Tibial nerve (tissue), 4 donors: ENCODE measurements at regions not wholly inside any gene's neighbourhood (a gene's known extent, or its start where the extent isn't known, plus 50 kb on each side); places are given as distances from the start of the nearest gene placed in this dataset.

ENCODE experiments used
- DNase-seq, 2 donors: peaks; one replicate each; pipeline ENCODE4 v3.0.0-alpha.2; 2019; ENCODE audit warnings: low spot score in 2 of 2
- H3K27ac ChIP-seq, 4 donors: fragments of 200-600 bp; sonication (generic) in 3 of 4; one replicate each; pipeline ENCODE4 v1.5.1; 2017 to 2019; ENCODE audit warnings: mild to moderate bottlenecking in 1 of 4
- H3K27me3 ChIP-seq, 2 donors: fragments of 200-600 bp; sonication (generic) in 1 of 2; one replicate each; pipeline versions ENCODE4 v1.5.1 to v1.6.0; 2017 to 2019
- H3K36me3 ChIP-seq, 3 donors: fragments of 200-600 bp; sonication (generic); one replicate each; pipeline ENCODE4 v1.5.1; 2018 to 2019
- H3K4me1 ChIP-seq, 4 donors: fragments of 200-600 bp; sonication (generic) in 3 of 4; one replicate each; pipeline ENCODE4 v1.5.1; 2017 to 2019
- H3K4me3 ChIP-seq, 4 donors: fragments of 200-600 bp; sonication (generic) in 3 of 4; one replicate each; pipeline ENCODE4 v1.5.1; 2017 to 2019; ENCODE audit warnings: mild to moderate bottlenecking in 1 of 4, moderate library complexity in 1 of 4
- H3K9me3 ChIP-seq, 4 donors: fragments of 200-600 bp; sonication (generic) in 3 of 4; one replicate each; pipeline ENCODE4 v1.5.1; 2017 to 2019
- EP300 ChIP-seq, 2 donors: sonication (generic); formaldehyde crosslinking; IDR thresholded peaks; one replicate each; pipeline ENCODE4 v1.6.1; 2017; ENCODE audit warnings: antibody characterized with exemption in 2 of 2, mild to moderate bottlenecking in 1 of 2
- POLR2A ChIP-seq, 2 donors: fragments of 450-650 bp; IDR thresholded peaks; one replicate each; pipeline ENCODE4 v1.6.1; 2017; ENCODE audit warnings: antibody characterized with exemption in 2 of 2, mild to moderate bottlenecking in 2 of 2, moderate library complexity in 2 of 2
- WGBS, 2 donors: methylation state at CpG; one replicate each; pipeline ENCODE4 v1.1.5; 2018; 5-methylcytosine and 5-hydroxymethylcytosine counted together
- TF ChIP-seq, protein P1 (sequence below), 5 experiments: fragments of 200-600 bp in 3 of 5; fragments of 450-650 bp in 2 of 5; sonication (generic) in 3 of 5; IDR thresholded peaks; one replicate each; pipeline ENCODE4 v1.5.1; 2016 to 2019; ENCODE audit warnings: antibody characterized with exemption in 5 of 5, mild to moderate bottlenecking in 3 of 5, moderate library complexity in 2 of 5

DNA sequence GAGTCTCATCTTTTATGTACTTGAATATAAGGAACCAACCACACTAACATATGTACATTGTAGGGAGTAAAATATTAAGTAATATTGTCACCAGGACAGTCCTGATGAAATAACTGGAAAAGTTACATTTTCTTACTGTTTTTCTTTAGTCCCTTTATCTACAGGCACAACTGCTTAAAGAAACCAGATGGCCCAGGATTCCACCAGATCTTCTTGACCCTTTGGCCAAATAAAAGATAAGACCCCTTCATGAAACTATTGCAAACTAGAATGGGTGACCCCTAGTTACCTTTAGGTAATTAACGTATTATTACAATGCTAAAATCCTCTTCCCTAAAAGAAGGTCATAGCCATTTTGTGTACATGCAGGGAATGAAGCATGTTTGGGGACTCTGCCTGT is 106.3 kb upstream of the FTMT start:
- Histone ChIP-seq H3K4me1 (no peaks in the 10 kb centered on the region), H3K36me3 (no peaks in the 10 kb centered on the region), H3K27ac (no peak overlapping the region), H3K9me3 (peaks cover 0 to 7% (median 0%) of the 10 kb centered on the region in 4 donors), H3K4me3 (no peak overlapping the region), H3K27me3 (no peaks in the 10 kb centered on the region)
- TF ChIP-seq EP300 (IDR thresholded peaks at IDR 0.05) (no peak), POLR2A (IDR thresholded peaks at IDR 0.05) (no peak)
- TF ChIP-seq, protein P1, sequence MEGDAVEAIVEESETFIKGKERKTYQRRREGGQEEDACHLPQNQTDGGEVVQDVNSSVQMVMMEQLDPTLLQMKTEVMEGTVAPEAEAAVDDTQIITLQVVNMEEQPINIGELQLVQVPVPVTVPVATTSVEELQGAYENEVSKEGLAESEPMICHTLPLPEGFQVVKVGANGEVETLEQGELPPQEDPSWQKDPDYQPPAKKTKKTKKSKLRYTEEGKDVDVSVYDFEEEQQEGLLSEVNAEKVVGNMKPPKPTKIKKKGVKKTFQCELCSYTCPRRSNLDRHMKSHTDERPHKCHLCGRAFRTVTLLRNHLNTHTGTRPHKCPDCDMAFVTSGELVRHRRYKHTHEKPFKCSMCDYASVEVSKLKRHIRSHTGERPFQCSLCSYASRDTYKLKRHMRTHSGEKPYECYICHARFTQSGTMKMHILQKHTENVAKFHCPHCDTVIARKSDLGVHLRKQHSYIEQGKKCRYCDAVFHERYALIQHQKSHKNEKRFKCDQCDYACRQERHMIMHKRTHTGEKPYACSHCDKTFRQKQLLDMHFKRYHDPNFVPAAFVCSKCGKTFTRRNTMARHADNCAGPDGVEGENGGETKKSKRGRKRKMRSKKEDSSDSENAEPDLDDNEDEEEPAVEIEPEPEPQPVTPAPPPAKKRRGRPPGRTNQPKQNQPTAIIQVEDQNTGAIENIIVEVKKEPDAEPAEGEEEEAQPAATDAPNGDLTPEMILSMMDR (IDR thresholded peaks at IDR 0.05): no peak
- no peak for DNase-seq
- WGBS, 2 donors: 81 to 87% methylated on average over 1 of the region's 1 CpG

DNA sequence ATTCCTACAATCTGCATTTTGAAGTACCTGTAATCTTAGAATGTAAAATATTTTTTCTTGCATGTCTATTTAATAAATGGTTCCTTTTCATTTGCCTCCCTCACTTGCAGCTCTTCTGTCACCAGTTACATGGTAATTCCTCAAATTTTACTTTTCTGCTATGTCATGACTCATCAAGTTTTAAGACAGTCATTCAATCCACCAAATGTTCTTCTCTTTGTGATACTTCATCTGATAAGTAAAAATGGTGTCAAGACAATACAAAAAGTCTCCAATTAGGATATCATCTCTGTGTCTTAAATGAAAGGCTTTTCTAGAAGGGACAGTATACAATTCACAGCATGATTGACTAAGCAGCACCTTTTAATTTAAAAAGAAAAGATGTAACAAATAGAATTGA is 104.9 kb upstream of the FTMT start:
- no peak overlapping the region for H3K4me3 ChIP-seq
- DNase-seq: no peak
- H3K36me3 ChIP-seq: no peaks in the 10 kb centered on the region

DNA sequence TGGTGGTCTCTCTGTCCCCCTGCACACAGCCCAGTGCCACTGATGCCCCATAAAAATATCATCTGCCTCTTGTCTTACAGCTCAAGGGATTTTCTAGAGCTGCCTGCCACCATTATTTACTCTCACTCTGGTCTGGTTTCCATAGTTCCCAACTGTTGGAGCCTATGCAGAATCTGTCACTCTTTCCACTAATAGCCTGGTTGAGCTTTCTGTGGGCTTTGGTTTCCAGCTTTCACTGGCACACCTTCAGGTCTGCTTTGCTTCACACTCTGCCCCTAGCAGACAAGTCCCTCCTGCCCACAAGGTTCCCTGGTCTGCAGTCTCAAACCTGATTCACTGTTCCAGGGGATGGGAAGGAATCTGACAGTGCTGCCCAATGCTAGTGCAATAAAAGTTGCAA is 103.0 kb upstream of the FTMT start:
- Histone ChIP-seq H3K36me3 (no peaks in the 10 kb centered on the region), H3K27ac (no peak overlapping the region), H3K9me3 (no peaks in the 10 kb centered on the region), H3K27me3 (no peaks in the 10 kb centered on the region), H3K4me3 (no peak overlapping the region), H3K4me1 (no peaks in the 10 kb centered on the region)
- no peak for DNase-seq
- TF ChIP-seq POLR2A (IDR thresholded peaks at IDR 0.05) (no peak), EP300 (IDR thresholded peaks at IDR 0.05) (no peak)
- TF ChIP-seq, protein P1 (IDR thresholded peaks at IDR 0.05): no peak

More for the DNA sequence above, 104.9 kb upstream of the FTMT start:
- Histone ChIP-seq H3K9me3 (peaks cover 0 to 2% (median 0%) of the 10 kb centered on the region in 4 donors), H3K27ac (no peak overlapping the region), H3K4me1 (no peaks in the 10 kb centered on the region), H3K27me3 (no peaks in the 10 kb centered on the region)
- no peak for TF ChIP-seq POLR2A (IDR thresholded peaks at IDR 0.05)

DNA sequence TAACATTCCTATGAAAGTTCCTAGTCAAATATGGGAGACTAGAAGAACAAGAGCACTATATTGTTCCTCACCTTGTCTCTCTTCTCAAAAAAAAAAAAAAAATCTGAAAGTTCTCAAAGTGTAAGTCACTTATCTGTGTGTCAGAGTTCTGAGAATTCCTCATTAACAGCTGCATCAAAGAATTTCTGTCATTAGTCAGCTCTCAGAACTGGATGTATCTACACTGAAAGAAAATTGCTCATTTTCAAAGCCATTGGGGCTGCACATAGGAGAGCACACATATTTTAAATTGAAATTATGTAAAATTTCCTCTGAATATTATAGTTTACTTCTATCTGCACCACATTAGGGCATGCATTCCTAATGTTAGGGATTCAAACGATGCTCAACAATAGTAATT is 99.5 kb upstream of the FTMT start:
- 93 to 94% methylated on average over 1 of the region's 1 CpG for WGBS, 2 donors
- Histone ChIP-seq H3K27me3 (no peaks in the 10 kb centered on the region), H3K36me3 (no peaks in the 10 kb centered on the region), H3K27ac (no peak overlapping the region), H3K4me1 (no peaks in the 10 kb centered on the region), H3K4me3 (no peak overlapping the region), H3K9me3 (no peaks in the 10 kb centered on the region)
- no peak for DNase-seq
- TF ChIP-seq EP300 (IDR thresholded peaks at IDR 0.05) (no peak), POLR2A (IDR thresholded peaks at IDR 0.05) (no peak)
- TF ChIP-seq, protein P1 (IDR thresholded peaks at IDR 0.05): no peak

DNA sequence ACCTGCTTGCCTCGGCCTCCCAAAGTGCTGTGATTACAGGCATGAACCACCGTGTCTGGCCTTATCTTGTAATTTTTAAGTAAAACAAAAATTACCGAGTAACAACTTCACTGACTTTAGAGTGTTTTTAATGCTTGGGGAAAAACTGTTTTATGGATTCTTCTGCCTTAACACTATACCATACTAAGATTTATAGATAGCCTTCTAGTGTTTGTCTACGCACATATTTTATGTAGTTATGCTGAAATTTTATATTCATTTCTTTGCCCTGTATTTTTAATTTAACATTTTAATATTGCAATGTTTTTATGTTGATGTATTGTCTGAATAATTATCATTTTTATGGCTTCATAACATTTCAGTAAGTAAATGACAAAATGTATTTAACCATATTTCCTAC is 96.4 kb upstream of the FTMT start:
- Histone ChIP-seq H3K9me3 (no peaks in the 10 kb centered on the region), H3K36me3 (no peaks in the 10 kb centered on the region), H3K27ac (no peak overlapping the region), H3K4me1 (no peaks in the 10 kb centered on the region), H3K27me3 (no peaks in the 10 kb centered on the region), H3K4me3 (no peak overlapping the region)
- no peak for TF ChIP-seq POLR2A (IDR thresholded peaks at IDR 0.05)
- TF ChIP-seq, protein P1 (IDR thresholded peaks at IDR 0.05): no peak
- TF ChIP-seq EP300 (IDR thresholded peaks at IDR 0.05): no peak
- DNase-seq: no peak
- WGBS, 2 donors: 82 to 87% methylated on average over 4 of the region's 4 CpGs

DNA sequence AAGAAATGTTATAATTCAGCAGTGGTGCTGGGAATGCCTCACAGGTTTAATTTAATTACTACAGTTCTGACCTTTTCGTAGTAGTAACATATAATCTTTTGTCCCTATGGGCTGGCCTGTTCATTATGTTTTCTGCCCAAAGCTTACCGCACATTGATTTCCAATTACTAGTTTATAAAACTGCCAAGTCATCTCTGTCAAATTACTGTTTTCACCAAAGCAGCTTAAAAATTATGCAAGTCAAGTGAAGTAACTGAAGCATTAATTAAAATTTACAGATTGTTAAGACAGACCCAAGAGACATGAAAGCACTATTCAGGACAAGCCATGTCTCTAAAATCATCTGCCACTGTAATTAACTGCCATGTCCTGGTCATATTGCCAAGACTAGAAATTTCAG is 93.9 kb upstream of the FTMT start:
- Histone ChIP-seq H3K4me3 (no peak overlapping the region), H3K27ac (no peak overlapping the region), H3K36me3 (no peaks in the 10 kb centered on the region), H3K4me1 (no peaks in the 10 kb centered on the region), H3K27me3 (no peaks in the 10 kb centered on the region), H3K9me3 (no peaks in the 10 kb centered on the region)
- no peak for TF ChIP-seq EP300 (IDR thresholded peaks at IDR 0.05)
- no peak for TF ChIP-seq POLR2A (IDR thresholded peaks at IDR 0.05)
- TF ChIP-seq, protein P1 (IDR thresholded peaks at IDR 0.05): no peak
- DNase-seq: no peak
- WGBS, 2 donors: 68 to 75% methylated on average over 2 of the region's 2 CpGs
